Prostate gland (tissue), 2 donors: ENCODE measurements at regions not wholly inside any gene's neighbourhood (a gene's known extent, or its start where the extent isn't known, plus 50 kb on each side); places are given as distances from the start of the nearest gene placed in this dataset.

Source experiments
- DNase-seq: peaks from one replicate; pipeline ENCODE4 v3.0.0-alpha.2; 2019; ENCODE audit warnings: low spot score
- H3K27ac ChIP-seq, 2 donors: fragments of 200-600 bp; sonication (generic); 2 replicates each; pipeline ENCODE4 v1.5.1; 2017 to 2019
- H3K27me3 ChIP-seq: fragments of 200-600 bp; sonication (generic); replicated peaks from 2 replicates; pipeline ENCODE4 v1.5.1; 2019; ENCODE audit not compliant: insufficient read depth
- H3K36me3 ChIP-seq, 2 donors: fragments of 200-600 bp; sonication (generic); 1 replicate in 1 of 2; 2 replicates in 1 of 2; pipeline versions ENCODE4 v1.5.1 to v1.8.1; 2017 to 2019
- H3K4me1 ChIP-seq: fragments of 200-600 bp; sonication (generic); replicated peaks from 2 replicates; pipeline ENCODE4 v1.5.1; 2019
- H3K4me3 ChIP-seq, 2 donors: fragments of 200-600 bp; sonication (generic); 2 replicates each; pipeline ENCODE4 v1.5.1; 2017 to 2019
- H3K9me3 ChIP-seq: fragments of 200-600 bp; sonication (generic); 2 replicates; pipeline ENCODE4 v1.5.1; 2017
- POLR2A ChIP-seq: fragments of 450-650 bp; IDR thresholded peaks from one replicate; pipeline ENCODE4 v1.6.1; 2016; ENCODE audit warnings: antibody characterized with exemption, mild to moderate bottlenecking
- POLR2AphosphoS5 ChIP-seq: sonication (generic); formaldehyde crosslinking; IDR thresholded peaks from one replicate; pipeline ENCODE4 v1.6.1; 2017; ENCODE audit warnings: antibody characterized with exemption
- WGBS: methylation state at CpG from one replicate; pipeline ENCODE4 v1.1.5; 2018; 5-methylcytosine and 5-hydroxymethylcytosine counted together
- intact Hi-C: fragments of 100-400 bp; cut with DNase I; formaldehyde crosslinking; loops from one replicate; pipeline ENCODE4 v1.14.2; 2022
- TF ChIP-seq, protein P1 (sequence below), 4 experiments: fragments of 200-600 bp in 2 of 4; fragments of 450-650 bp in 2 of 4; sonication (generic) in 2 of 4; IDR thresholded peaks; 1 replicate in 3 of 4; 2 replicates in 1 of 4; pipeline ENCODE4 v1.5.1; 2016 to 2019; ENCODE audit warnings: antibody characterized with exemption in 4 of 4, mild to moderate bottlenecking in 2 of 4, moderate library complexity in 2 of 4

DNA sequence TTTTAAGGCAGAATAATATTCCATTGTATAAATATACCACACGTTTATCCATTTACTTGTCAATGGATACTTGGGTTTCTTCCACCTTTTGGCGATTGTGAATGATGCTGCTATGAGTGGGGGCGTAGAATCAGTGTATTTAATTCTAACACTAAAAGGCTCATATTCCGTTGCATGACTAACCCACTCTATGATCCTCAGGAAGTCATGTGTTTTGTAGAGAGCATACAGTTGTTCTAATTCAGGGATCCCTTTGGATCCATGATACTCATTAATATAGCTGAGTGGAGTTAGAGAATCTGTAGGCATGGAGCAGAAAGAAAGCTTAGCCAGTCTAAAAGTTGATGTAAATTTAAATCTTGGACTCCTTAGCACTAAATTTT lies 74.2 kb upstream of the TMEM170B start:
- intact Hi-C loops = no loop called here
- Histone ChIP-seq H3K9me3 (no peaks in the 10 kb centered on the region), H3K36me3 (no peaks in the 10 kb centered on the region), H3K27me3 (no peaks in the 10 kb centered on the region), H3K27ac (no peak overlapping the region), H3K4me1 (no peaks in the 10 kb centered on the region), H3K4me3 (no peak overlapping the region)
- TF ChIP-seq POLR2A = no peak
- TF ChIP-seq, protein P1, sequence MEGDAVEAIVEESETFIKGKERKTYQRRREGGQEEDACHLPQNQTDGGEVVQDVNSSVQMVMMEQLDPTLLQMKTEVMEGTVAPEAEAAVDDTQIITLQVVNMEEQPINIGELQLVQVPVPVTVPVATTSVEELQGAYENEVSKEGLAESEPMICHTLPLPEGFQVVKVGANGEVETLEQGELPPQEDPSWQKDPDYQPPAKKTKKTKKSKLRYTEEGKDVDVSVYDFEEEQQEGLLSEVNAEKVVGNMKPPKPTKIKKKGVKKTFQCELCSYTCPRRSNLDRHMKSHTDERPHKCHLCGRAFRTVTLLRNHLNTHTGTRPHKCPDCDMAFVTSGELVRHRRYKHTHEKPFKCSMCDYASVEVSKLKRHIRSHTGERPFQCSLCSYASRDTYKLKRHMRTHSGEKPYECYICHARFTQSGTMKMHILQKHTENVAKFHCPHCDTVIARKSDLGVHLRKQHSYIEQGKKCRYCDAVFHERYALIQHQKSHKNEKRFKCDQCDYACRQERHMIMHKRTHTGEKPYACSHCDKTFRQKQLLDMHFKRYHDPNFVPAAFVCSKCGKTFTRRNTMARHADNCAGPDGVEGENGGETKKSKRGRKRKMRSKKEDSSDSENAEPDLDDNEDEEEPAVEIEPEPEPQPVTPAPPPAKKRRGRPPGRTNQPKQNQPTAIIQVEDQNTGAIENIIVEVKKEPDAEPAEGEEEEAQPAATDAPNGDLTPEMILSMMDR (IDR thresholded peaks at IDR 0.05) = no peak
- no peak for DNase-seq
- WGBS = 93% methylated on average over 4 of the region's 4 CpGs

DNA sequence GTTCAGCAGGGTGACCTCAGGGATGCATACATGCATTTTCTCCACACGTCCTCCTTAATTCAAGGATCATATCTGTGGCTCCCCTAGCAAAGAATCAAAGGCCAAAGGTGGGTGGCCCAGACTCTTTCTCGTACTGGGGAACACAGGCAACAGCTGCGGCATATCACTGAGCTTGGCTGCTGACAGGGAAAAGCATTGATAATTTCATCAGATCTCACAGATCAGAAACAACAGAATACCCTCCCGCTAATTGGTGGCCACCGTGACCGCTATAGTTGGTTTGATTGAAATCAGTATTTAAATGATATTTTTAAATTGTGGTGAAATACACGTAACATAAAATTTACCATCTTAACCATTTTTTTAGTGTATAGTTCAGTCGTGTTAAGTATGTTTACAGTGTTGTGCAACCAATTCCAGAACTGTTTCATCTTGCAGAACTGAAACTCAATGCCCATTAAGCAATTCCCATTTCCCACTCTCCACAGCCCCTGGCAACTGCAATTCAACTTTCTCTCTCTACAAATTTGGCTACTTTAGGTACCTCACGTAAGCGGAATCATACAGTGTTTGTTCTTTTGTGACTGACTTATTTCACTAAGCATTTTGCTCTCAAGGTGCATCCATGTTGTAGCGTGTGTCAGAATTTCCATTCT lies 74.7 kb upstream of the TMEM170B start:
- DNase-seq = no peak
- Histone ChIP-seq H3K27me3 (no peaks in the 10 kb centered on the region), H3K27ac (no peak overlapping the region), H3K9me3 (no peaks in the 10 kb centered on the region), H3K4me1 (no peaks in the 10 kb centered on the region), H3K4me3 (no peak overlapping the region), H3K36me3 (no peaks in the 10 kb centered on the region)
- 80% methylated on average over 11 of the region's 11 CpGs for WGBS
- intact Hi-C loops = no loop called here
- TF ChIP-seq POLR2A (no peak), POLR2AphosphoS5 (no peak)
- TF ChIP-seq, protein P1 (IDR thresholded peaks at IDR 0.05) = no peak

DNA sequence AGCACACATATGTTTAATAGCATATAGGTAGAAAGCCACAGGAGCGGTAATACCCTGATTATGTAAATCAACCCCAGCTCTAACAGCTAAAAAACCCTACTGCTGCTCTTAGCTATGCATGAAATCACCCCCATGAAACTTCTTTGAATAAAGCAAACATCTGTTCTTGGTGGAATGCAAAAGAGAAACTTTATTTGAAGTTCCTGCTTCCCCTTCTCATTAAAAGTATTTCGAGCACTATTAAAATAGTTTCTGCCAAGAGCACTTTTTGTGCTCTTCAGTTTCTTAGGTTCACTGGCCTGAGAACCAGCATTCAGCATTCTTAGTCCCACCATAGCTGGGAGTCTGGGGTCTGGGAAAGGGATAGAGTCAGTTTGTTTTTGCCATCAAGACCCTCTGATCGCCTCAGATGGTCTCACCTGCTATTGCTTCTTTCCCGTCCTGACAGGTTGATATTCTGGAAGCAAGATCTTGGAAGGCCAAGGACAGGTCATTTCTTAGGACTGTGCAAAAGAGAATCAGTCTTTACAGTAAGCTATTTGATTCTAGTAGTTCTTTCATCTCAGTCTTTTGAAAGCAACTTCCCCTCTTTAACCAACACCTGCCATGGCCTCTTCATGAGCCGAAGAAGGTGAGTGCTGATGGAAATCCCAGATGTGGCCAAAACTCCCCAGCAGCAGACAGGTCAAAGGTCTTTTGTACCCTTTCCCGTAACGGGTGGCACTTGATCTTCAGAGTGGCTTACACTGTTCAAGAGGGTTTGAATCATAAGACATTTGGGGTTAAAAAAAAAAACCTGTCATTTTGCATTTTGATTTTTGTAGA lies 76.5 kb upstream of the TMEM170B start:
- no peak for DNase-seq
- Histone ChIP-seq H3K4me1 (no peaks in the 10 kb centered on the region), H3K27me3 (no peaks in the 10 kb centered on the region), H3K27ac (no peak overlapping the region), H3K36me3 (no peaks in the 10 kb centered on the region), H3K4me3 (no peak overlapping the region), H3K9me3 (no peaks in the 10 kb centered on the region)
- intact Hi-C loops = no loop called here
- TF ChIP-seq, protein P1 (IDR thresholded peaks at IDR 0.05) = no peak
- 63% methylated on average over 7 of the region's 7 CpGs for WGBS

DNA sequence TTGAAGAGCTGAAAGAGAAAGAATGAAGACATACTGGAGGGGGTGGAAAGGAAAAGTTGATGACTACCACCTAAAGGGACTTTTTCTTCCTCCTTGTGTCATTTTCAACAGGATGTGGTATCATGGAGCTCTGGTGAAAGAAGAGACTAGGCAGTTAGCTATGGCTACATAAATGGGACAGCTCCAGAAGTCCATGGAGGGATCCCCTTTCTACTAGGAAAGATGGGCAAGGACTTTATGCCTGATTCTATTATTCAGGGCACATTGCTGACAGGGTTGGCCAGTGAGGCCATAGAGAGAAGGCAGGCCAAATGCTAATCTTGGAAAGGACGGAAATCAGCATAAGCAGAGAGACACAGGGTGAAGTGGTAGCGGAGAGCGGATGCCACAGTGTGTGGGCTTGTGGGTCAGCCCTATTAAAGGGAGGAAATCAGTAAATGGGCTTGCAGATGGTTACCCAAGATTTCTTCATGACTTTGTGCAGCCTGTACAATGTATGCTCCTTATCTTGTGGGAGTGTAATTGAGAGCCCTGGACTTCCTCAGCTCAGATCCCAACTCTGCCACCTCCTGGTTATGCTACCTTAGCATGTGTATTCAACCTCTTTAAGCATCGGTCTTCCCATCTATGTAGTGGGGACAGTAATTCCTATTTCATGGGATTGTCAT lies 77.4 kb upstream of the TMEM170B start:
- TF ChIP-seq, protein P1 (IDR thresholded peaks at IDR 0.05) = no peak
- TF ChIP-seq POLR2A = no peak
- TF ChIP-seq POLR2AphosphoS5 = no peak
- 91% methylated on average over 4 of the region's 4 CpGs for WGBS
- Histone ChIP-seq H3K9me3 (no peaks in the 10 kb centered on the region), H3K4me1 (no peaks in the 10 kb centered on the region), H3K27me3 (no peaks in the 10 kb centered on the region), H3K4me3 (no peak overlapping the region), H3K36me3 (no peaks in the 10 kb centered on the region), H3K27ac (no peak overlapping the region)
- DNase-seq = no peak
- intact Hi-C loops = no loop called here
